Thoracic aorta (tissue), 2 donors: ENCODE measurements at regions not wholly inside any gene's neighbourhood (a gene's known extent, or its start where the extent isn't known, plus 50 kb on each side); places are given as distances from the start of the nearest gene placed in this dataset.

Source experiments
- ATAC-seq: fragments of 150-250 bp; one replicate; pipeline ENCODE4 v1.8.0; 2017; ENCODE audit warnings: low read depth; ENCODE audit not compliant: insufficient number of reproducible peaks, low FRiP score
- DNase-seq: peaks from one replicate; pipeline ENCODE4 v3.0.0-alpha.2; 2020; ENCODE audit warnings: low spot score
- H3K27ac ChIP-seq, 2 donors: fragments of 200-600 bp; sonication (generic); 1 replicate in 1 of 2; 2 replicates in 1 of 2; pipeline ENCODE4 v1.5.1; 2016; ENCODE audit warnings: mild to moderate bottlenecking in 2 of 2, moderate library complexity in 2 of 2
- H3K27me3 ChIP-seq: fragments of 200-600 bp; sonication (generic); replicated peaks from 2 replicates; pipeline ENCODE4 v1.6.0; 2016; ENCODE audit warnings: mild to moderate bottlenecking; ENCODE audit not compliant: insufficient read depth
- H3K36me3 ChIP-seq: fragments of 200-600 bp; sonication (generic); one replicate; pipeline ENCODE4 v1.5.1; 2016
- H3K4me1 ChIP-seq, 2 donors: fragments of 200-600 bp; sonication (generic); 1 replicate in 1 of 2; 2 replicates in 1 of 2; pipeline versions ENCODE4 v1.5.1 to v1.6.0; 2016; ENCODE audit warnings: low read depth in 2 of 2, mild to moderate bottlenecking in 1 of 2; ENCODE audit not compliant: control insufficient read depth in 1 of 2
- H3K4me3 ChIP-seq: fragments of 200-600 bp; sonication (generic); 2 replicates; pipeline ENCODE4 v1.5.1; 2016; ENCODE audit warnings: mild to moderate bottlenecking
- H3K9me3 ChIP-seq: fragments of 200-600 bp; sonication (generic); 2 replicates; pipeline ENCODE4 v1.5.1; 2016
- TF ChIP-seq, protein P1 (sequence below): fragments of 200-600 bp; sonication (generic); IDR thresholded peaks from one replicate; pipeline ENCODE4 v1.5.1; 2019; ENCODE audit warnings: antibody characterized with exemption

DNA sequence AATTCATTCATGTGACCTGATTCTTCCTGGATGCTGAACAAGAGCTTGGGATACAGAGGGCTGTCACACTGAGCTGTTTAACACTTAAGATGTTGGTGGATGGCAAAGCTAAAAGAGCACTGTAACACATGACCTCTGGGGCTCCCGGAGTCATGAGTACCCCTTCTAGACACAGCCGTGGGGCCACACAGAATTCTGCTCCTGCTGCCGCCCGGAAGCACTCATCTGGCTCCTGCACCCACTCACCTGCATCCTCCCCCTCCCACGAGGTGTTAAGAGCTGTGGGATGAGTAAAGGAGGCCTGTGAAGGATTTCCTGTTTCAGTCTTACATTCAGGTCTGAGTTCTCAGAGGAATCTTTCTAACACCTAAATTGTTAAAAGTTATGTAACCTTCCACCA lies 78.0 kb upstream of the SSTR1 start:
- TF ChIP-seq, protein P1, sequence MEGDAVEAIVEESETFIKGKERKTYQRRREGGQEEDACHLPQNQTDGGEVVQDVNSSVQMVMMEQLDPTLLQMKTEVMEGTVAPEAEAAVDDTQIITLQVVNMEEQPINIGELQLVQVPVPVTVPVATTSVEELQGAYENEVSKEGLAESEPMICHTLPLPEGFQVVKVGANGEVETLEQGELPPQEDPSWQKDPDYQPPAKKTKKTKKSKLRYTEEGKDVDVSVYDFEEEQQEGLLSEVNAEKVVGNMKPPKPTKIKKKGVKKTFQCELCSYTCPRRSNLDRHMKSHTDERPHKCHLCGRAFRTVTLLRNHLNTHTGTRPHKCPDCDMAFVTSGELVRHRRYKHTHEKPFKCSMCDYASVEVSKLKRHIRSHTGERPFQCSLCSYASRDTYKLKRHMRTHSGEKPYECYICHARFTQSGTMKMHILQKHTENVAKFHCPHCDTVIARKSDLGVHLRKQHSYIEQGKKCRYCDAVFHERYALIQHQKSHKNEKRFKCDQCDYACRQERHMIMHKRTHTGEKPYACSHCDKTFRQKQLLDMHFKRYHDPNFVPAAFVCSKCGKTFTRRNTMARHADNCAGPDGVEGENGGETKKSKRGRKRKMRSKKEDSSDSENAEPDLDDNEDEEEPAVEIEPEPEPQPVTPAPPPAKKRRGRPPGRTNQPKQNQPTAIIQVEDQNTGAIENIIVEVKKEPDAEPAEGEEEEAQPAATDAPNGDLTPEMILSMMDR = no peak
- H3K27ac ChIP-seq = no peak overlapping the region
- no peaks in the 10 kb centered on the region for H3K9me3 ChIP-seq
- H3K4me3 ChIP-seq = no peak overlapping the region
- no peaks in the 10 kb centered on the region for H3K4me1 ChIP-seq
- DNase-seq (no peak), ATAC-seq (no peak)
- H3K36me3 ChIP-seq = no peaks in the 10 kb centered on the region
- H3K27me3 ChIP-seq = no peaks in the 10 kb centered on the region

DNA sequence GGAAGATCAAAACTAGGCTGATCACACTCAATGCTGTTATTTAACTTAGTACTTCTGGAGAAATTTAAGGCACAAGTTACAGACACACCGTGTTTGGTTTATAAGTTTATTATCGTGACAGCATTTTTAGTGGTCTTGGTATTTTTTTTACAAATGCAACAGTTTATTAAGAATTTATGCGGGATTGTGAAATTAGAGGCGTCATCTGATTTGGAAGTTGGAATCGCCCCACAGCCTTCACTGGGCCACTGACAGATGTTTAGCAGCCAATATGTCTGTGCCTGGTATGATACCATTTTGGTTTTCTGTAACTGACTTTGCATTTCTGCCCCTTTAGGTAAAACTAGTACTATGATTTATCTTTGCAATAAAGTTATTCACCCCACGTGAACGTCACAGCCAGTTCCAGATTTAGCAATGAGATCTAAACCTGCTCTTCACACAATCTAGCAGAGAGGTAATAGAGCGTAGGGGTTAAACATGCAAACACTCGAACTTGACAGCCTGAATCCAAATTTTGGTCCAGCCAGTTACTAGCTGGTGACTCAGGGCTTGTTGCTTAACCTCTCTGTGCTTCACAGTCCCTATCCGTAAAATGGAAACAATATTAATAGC lies 73.2 kb upstream of the SSTR1 start:
- no peaks in the 10 kb centered on the region for H3K4me1 ChIP-seq
- no peak for DNase-seq
- H3K27me3 ChIP-seq = no peaks in the 10 kb centered on the region
- no peak for ATAC-seq
- no peaks in the 10 kb centered on the region for H3K9me3 ChIP-seq
- no peak overlapping the region for H3K4me3 ChIP-seq
- H3K27ac ChIP-seq = no peak overlapping the region
- TF ChIP-seq, protein P1 = no peak
- H3K36me3 ChIP-seq = no peaks in the 10 kb centered on the region

DNA sequence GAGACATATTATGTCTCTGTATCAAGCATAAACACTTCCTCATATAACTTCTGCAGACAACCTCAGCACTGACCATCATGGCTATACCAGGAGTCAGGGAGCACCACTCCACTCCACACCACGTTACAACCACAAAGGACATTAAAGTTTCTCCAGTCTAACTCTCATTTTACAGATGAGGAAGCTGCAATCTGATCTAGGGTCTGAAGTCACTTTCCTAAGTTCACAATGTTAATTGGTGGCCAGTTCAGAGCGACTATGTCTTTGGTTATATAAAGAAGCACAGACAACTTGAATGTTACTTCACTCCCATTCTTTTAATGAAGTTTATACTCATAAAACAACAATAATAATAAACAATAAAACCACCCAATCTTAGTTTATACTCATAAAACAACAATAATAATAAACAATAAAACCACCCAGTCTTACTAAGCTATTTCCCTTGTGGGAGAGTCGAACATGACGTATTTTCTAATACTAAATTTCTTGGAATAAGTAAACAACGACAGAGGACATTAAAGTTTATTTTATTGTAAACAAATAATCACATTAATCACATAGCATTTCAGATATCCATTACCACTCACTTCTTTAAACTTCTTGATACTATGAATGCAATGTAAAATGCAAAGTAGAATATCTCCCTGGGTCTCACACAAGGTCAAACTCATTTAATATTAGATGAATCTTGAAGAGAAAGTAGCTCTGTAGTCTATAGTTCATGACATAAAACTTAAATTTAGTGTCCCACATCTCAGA lies 72.4 kb upstream of the SSTR1 start:
- Histone ChIP-seq H3K9me3 (no peaks in the 10 kb centered on the region), H3K27me3 (no peaks in the 10 kb centered on the region), H3K4me3 (no peak overlapping the region), H3K27ac (no peak overlapping the region), H3K4me1 (no peaks in the 10 kb centered on the region), H3K36me3 (no peaks in the 10 kb centered on the region)
- TF ChIP-seq, protein P1 = no peak
- ATAC-seq (no peak), DNase-seq (no peak)

DNA sequence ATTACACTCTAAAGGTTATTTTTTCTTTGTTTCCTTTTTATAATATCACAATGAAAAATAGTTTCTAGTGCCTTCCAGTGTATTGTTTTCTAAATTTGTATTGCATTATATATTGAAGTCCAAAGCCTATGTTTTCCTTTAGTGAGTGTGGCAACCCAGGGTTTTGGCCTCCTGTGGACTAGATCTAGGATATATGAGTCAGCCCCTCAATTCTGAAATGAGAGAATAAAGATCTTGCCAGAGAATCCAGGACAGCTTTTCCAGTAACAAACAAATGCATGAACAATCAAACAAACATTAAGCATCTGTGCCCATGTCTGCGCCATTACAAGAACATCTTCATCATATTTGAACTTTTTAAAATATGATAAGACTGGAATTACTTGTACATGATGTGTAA lies 70.7 kb upstream of the SSTR1 start:
- no peaks in the 10 kb centered on the region for H3K9me3 ChIP-seq
- DNase-seq = no peak
- TF ChIP-seq, protein P1 = no peak
- H3K4me1 ChIP-seq = no peaks in the 10 kb centered on the region
- no peaks in the 10 kb centered on the region for H3K27me3 ChIP-seq
- H3K27ac ChIP-seq = no peak overlapping the region
- H3K4me3 ChIP-seq = no peak overlapping the region
- ATAC-seq = no peak
- no peaks in the 10 kb centered on the region for H3K36me3 ChIP-seq

DNA sequence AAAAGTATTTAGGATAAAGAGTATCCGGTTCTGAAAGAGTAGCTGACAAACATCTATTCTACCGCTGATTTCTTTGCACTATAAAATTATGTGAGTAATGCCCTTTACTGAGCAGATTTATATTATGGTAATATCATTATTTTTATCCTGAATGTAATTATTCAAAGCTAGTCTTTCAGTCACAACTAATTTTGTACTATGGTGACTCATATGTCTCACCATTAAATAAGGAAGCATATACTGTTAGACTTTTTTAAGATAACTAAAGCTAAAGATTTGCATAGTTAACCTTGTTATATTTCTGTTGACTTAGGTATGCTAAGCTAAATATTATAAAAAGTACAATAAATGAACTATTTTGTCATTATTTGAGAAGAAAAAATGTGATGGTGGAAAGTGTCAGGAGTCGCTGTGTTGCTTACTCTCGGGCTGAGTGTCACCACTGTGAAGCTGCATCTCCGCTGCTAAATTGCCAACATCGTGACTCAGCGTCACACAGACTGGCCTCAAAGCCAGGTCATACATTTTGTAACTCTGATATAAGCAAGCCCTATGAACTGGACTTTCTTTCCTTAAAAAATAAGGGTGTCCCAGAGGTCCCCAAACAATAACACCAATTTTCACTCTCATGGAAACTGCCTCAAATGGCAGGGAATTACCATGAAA lies 69.1 kb upstream of the SSTR1 start:
- no peak overlapping the region for H3K4me3 ChIP-seq
- TF ChIP-seq, protein P1 = no peak
- H3K27ac ChIP-seq = no peak overlapping the region
- no peaks in the 10 kb centered on the region for H3K36me3 ChIP-seq
- no peaks in the 10 kb centered on the region for H3K4me1 ChIP-seq
- ATAC-seq (no peak), DNase-seq (no peak)
- no peaks in the 10 kb centered on the region for H3K9me3 ChIP-seq
- H3K27me3 ChIP-seq = no peaks in the 10 kb centered on the region
